HG02884 (cell line): ENCODE measurements at regions not wholly inside any gene's neighbourhood (a gene's known extent, or its start where the extent isn't known, plus 50 kb on each side); places are given as distances from the start of the nearest gene placed in this dataset.
A peak's percentile ranks its signal among the peaks of the same experiment; 100 is the strongest.

Experiments used
- ATAC-seq: cut with Tn5 transposase; IDR thresholded peaks from one replicate; pipeline ENCODE4 v1.9.1; 2021; ENCODE audit warnings: mild to moderate bottlenecking, moderate library complexity; ENCODE audit not compliant: unreplicated experiment

GRCh38 chr3:161794551-161794950 lies 297.9 kb downstream of the OTOL1 start:
- ATAC-seq = no peak

- ATAC-seq = no peak
Measured at GRCh38 chr3:161796312-161796711, 299.7 kb downstream of the OTOL1 start.

- no peak for ATAC-seq
Measured at GRCh38 chr3:161796780-161797179, 300.2 kb downstream of the OTOL1 start.

- ATAC-seq = no peak
Measured at GRCh38 chr3:161798016-161798415, 301.4 kb downstream of the OTOL1 start.

GRCh38 chr3:161800985-161801559 lies 304.5 kb downstream of the OTOL1 start:
- ATAC-seq = no peak

- ATAC-seq = no peak
Measured at GRCh38 chr3:161818106-161818505, 321.5 kb downstream of the OTOL1 start.

- ATAC-seq = no peak
Measured at GRCh38 chr3:161821591-161821990, 325.0 kb downstream of the OTOL1 start.

GRCh38 chr3:161822291-161822690 lies 325.7 kb downstream of the OTOL1 start:
- no peak for ATAC-seq

- no peak for ATAC-seq
Measured at GRCh38 chr3:161823910-161824309, 327.3 kb downstream of the OTOL1 start.

GRCh38 chr3:161838021-161838420 lies 341.4 kb downstream of the OTOL1 start:
- no peak for ATAC-seq

- no peak for ATAC-seq
Measured at GRCh38 chr3:161848376-161848775, 351.8 kb downstream of the OTOL1 start.

GRCh38 chr3:161851941-161852566 lies 355.4 kb downstream of the OTOL1 start:
- ATAC-seq = peak; percentile 85

GRCh38 chr3:161852744-161853143 lies 356.1 kb downstream of the OTOL1 start:
- ATAC-seq = no peak

GRCh38 chr3:161854232-161854771 lies 357.7 kb downstream of the OTOL1 start:
- peak; percentile 66 for ATAC-seq

GRCh38 chr3:161859057-161859456 lies 362.4 kb downstream of the OTOL1 start:
- ATAC-seq = no peak

- ATAC-seq = no peak
Measured at GRCh38 chr3:161859865-161860450, 363.4 kb downstream of the OTOL1 start.

- ATAC-seq = no peak
Measured at GRCh38 chr3:161863775-161864174, 367.2 kb downstream of the OTOL1 start.

GRCh38 chr3:161866176-161866575 lies 369.6 kb downstream of the OTOL1 start:
- ATAC-seq = no peak

- no peak for ATAC-seq
Measured at GRCh38 chr3:161875483-161875882, 378.9 kb downstream of the OTOL1 start.

- no peak for ATAC-seq
Measured at GRCh38 chr3:161879470-161879869, 382.9 kb downstream of the OTOL1 start.

GRCh38 chr3:161884830-161885229 lies 388.2 kb downstream of the OTOL1 start:
- ATAC-seq = no peak

GRCh38 chr3:161890147-161890625 lies 393.6 kb downstream of the OTOL1 start:
- ATAC-seq = no peak
